Keratinocyte (primary cell): ENCODE measurements at regions not wholly inside any gene's neighbourhood (a gene's known extent, or its start where the extent isn't known, plus 50 kb on each side); places are given as distances from the start of the nearest gene placed in this dataset.
"Not testable (repeated sequence)": the region's sequence is repeated elsewhere in the genome, so short reads cannot be mapped to it uniquely, and the experiment has no call there.

Experiments
- EZH2 ChIP-seq: IDR thresholded peaks from one replicate; pipeline ENCODE4 v1.6.1; 2012; ENCODE audit warnings: inconsistent platforms, mild to moderate bottlenecking, low read length, moderate library complexity
- TF ChIP-seq, protein P1 (sequence below), 3 experiments: IDR thresholded peaks in 1 of 3; conservative IDR thresholded peaks in 1 of 3; optimal IDR thresholded peaks in 1 of 3; 2 replicates in 2 of 3; 3 replicates in 1 of 3; pipeline versions ENCODE3 to v1.5.1; 2011; ENCODE audit warnings: low read length in 3 of 3, mild to moderate bottlenecking in 3 of 3, moderate library complexity in 2 of 3, control low read depth in 1 of 3, inconsistent platforms in 1 of 3; ENCODE audit not compliant: insufficient read depth in 2 of 3; ENCODE audit errors: extremely low read depth in 1 of 3

DNA sequence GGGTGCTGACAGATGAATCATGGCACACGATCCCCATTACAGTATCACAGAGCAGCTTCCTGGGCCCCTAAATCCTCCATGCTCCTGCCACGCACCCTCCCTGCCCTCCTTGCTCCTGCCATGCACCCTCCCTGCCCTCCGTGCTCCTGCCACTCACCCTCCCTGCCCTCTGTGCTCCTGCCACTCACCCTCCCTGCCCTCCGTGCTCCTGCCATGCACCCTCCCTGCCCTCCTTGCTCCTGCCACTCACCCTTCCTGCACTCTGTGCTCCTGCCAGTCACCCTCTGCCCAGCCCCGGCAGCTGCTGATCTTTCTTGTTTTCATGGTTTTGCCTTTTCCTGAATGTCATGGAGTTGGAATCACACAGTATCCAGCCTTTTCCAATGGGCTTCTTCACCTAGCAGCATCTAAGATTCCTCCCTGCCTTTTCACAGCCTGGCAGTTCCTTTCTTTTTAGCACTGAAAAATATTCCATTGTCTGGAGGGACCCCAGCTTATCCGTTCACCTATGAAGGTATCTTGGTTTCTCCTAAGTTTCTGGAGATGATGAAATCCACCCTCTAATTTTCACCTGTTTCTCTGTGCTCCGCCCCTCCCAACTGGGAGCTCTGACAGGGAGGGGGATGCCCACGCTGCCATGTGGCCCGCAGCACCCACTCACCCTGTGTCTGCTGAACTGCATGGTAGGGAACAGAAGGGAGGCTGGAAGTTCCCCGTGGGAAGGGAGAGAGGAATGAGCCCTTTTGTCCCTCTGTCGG is 142.3 kb downstream of the NPIPB11 start:
- TF ChIP-seq, protein P1, sequence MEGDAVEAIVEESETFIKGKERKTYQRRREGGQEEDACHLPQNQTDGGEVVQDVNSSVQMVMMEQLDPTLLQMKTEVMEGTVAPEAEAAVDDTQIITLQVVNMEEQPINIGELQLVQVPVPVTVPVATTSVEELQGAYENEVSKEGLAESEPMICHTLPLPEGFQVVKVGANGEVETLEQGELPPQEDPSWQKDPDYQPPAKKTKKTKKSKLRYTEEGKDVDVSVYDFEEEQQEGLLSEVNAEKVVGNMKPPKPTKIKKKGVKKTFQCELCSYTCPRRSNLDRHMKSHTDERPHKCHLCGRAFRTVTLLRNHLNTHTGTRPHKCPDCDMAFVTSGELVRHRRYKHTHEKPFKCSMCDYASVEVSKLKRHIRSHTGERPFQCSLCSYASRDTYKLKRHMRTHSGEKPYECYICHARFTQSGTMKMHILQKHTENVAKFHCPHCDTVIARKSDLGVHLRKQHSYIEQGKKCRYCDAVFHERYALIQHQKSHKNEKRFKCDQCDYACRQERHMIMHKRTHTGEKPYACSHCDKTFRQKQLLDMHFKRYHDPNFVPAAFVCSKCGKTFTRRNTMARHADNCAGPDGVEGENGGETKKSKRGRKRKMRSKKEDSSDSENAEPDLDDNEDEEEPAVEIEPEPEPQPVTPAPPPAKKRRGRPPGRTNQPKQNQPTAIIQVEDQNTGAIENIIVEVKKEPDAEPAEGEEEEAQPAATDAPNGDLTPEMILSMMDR (optimal IDR thresholded peaks at IDR 0.05 in 1 of 3, IDR thresholded peaks at IDR 0.05 in 1 of 3, conservative IDR thresholded peaks at IDR 0.05 in 1 of 3; ENCODE audit: extremely low read depth in 1 of 3, insufficient read depth in 2 of 3, low read length in 3 of 3): not testable (repeated sequence)
- not testable (repeated sequence) for TF ChIP-seq EZH2
